Heart right ventricle (tissue), 16 donors: ENCODE measurements at regions not wholly inside any gene's neighbourhood (a gene's known extent, or its start where the extent isn't known, plus 50 kb on each side); places are given as distances from the start of the nearest gene placed in this dataset.

Source experiments
- ATAC-seq, 8 donors: fragments of 200-7000 bp; cut with Tn5 transposase; one replicate each; pipeline ENCODE4 v1.9.1; 2020; ENCODE audit warnings: mild to moderate bottlenecking in 8 of 8, moderate library complexity in 8 of 8, moderate number of reproducible peaks in 1 of 8
- DNase-seq, 2 donors: peaks; one replicate each; pipeline ENCODE4 v3.0.0-alpha.2; 2020
- H3K27ac ChIP-seq, 10 donors: fragments of 200-600 bp; sonication (generic) in 2 of 10; one replicate each; pipeline versions ENCODE4 v1.5.0 to v1.8.0; 2020 to 2022; ENCODE audit warnings: mild to moderate bottlenecking in 3 of 10
- H3K27me3 ChIP-seq, 7 donors: fragments of 200-600 bp; one replicate each; pipeline ENCODE4 v1.8.0; 2021 to 2022; ENCODE audit warnings: mild to moderate bottlenecking in 2 of 7
- H3K36me3 ChIP-seq, 9 donors: fragments of 200-600 bp; sonication (generic) in 1 of 9; one replicate each; pipeline versions ENCODE4 v1.5.0 to v1.8.0; 2020 to 2022; ENCODE audit warnings: mild to moderate bottlenecking in 2 of 9
- H3K4me1 ChIP-seq, 9 donors: fragments of 200-600 bp; sonication (generic) in 1 of 9; one replicate each; pipeline versions ENCODE4 v1.5.0 to v1.8.0; 2020 to 2022; ENCODE audit warnings: mild to moderate bottlenecking in 4 of 9
- H3K4me3 ChIP-seq, 10 donors: fragments of 200-600 bp; sonication (generic) in 2 of 10; one replicate each; pipeline versions ENCODE4 v1.5.0 to v1.8.0; 2020 to 2022; ENCODE audit warnings: mild to moderate bottlenecking in 7 of 10, moderate library complexity in 2 of 10
- H3K9me3 ChIP-seq, 11 donors: fragments of 200-600 bp in 10 of 11; sonication (generic) in 2 of 11; one replicate each; pipeline versions ENCODE4 v1.5.0 to v1.8.0; 2013 to 2022; ENCODE audit warnings: mild to moderate bottlenecking in 2 of 11, control low read depth in 1 of 11, moderate library complexity in 1 of 11
- WGBS, 2 donors: extraction: QIAGEN DNeasy Blood & Tissue Kit; methylation state at CpG; one replicate each; pipeline ENCODE4 v1.1.7; 2013; ENCODE audit warnings: inconsistent platforms in 1 of 2; 5-methylcytosine and 5-hydroxymethylcytosine counted together
- intact Hi-C, 10 donors: fragments of 100-400 bp; cut with DNase I; formaldehyde crosslinking; loops; one replicate each; pipeline versions ENCODE4 v1.11.1 to v1.14.2; 2022
- TF ChIP-seq, protein P1 (sequence below), 9 donors: fragments of 200-600 bp; sonication (generic) in 2 of 9; IDR thresholded peaks; one replicate each; pipeline versions ENCODE4 v1.5.0 to v1.8.0; 2021 to 2022; ENCODE audit warnings: antibody characterized with exemption in 9 of 9, mild to moderate bottlenecking in 5 of 9, moderate library complexity in 1 of 9
- donor health status: Arrhythmogenic right ventricular cardiomyopathy.
- donor health status: ischemic (EF 13 %, LVEDD 7.1; RV severe dilation, severe dysfunction).
- donor health status: healthy with polysubstance abuse.
- donor health status: DM: no; HTN: yes; CAD: no.
- donor health status: DM: no; HTN: no; CAD: no.
- donor health status: ischemic (EF 25% LVEDD 6.9; RV normal size, moderate dysfunction).
- donor health status: ischemic (EF 25% LVEDD 5.7; RV mildly dilated, moderate dysfunction).
- donor health status: healthy.
- donor health status: DM: yes; HTN: yes; CAD: no.
- donor health status: Ischemic cardiomyopathy.
- donor health status: ischemic (EF 35%, LVEDD 5.7; RV mildly dilated, moderate dysfunction).
- donor health status: nonischemic (EF 11% LVEDD 7.7; RV severe dilation, severe dysfunction).
- donor health status: DM: yes; HTN: yes; CAD: no.
- donor health status: PGD.
- donor health status: ischemic (EF 29% LVEDD 5.4; RV normal size, mild dysfunction).
- donor health status: nonischemic (EF 23%, LVEDD 6.1; RV moderate dilation, normal function).

DNA sequence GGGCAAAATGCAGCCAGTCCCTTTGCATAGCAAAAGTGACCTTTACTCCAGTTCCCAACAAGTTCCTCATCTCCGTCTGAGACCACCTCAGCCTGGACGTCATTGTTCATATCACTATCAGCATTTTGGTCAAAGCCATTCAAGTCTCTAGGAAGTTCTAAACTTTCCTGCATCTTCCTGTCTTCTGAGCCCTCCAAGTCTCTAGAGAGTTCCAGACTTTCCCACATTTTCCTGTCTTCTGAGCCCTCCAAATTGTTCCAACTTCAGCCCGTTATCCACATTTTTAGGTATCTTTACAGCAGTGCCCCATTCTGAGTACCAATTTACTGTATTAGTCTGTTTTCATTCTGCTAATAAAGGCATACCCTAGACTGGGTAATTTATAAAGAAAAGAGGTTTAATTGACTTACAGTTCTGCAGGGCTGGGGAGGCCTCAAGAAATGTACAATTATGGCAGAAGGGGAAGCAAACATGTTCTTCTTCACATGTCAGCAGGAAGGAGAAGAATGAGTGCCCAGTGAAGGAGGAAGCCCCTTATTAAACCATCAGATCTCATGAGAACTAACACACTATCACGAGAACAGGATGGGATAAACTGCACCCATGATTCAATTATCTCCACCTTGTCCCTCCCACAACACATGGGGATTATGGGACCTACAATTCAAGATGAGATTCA lies 123.7 kb downstream of the MYCN start:
- DNase-seq: no peak
- intact Hi-C loops: no loop called here
- 77 to 84% methylated on average over 4 of the region's 4 CpGs for WGBS, 2 donors
- Histone ChIP-seq H3K27ac (no peak overlapping the region), H3K9me3 (peaks cover 0 to 24% (median 9%) of the 10 kb centered on the region in 11 donors), H3K4me3 (no peak overlapping the region), H3K4me1 (no peaks in the 10 kb centered on the region), H3K36me3 (no peaks in the 10 kb centered on the region), H3K27me3 (peaks cover 0 to 8% (median 0%) of the 10 kb centered on the region in 7 donors)
- TF ChIP-seq, protein P1, sequence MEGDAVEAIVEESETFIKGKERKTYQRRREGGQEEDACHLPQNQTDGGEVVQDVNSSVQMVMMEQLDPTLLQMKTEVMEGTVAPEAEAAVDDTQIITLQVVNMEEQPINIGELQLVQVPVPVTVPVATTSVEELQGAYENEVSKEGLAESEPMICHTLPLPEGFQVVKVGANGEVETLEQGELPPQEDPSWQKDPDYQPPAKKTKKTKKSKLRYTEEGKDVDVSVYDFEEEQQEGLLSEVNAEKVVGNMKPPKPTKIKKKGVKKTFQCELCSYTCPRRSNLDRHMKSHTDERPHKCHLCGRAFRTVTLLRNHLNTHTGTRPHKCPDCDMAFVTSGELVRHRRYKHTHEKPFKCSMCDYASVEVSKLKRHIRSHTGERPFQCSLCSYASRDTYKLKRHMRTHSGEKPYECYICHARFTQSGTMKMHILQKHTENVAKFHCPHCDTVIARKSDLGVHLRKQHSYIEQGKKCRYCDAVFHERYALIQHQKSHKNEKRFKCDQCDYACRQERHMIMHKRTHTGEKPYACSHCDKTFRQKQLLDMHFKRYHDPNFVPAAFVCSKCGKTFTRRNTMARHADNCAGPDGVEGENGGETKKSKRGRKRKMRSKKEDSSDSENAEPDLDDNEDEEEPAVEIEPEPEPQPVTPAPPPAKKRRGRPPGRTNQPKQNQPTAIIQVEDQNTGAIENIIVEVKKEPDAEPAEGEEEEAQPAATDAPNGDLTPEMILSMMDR (IDR thresholded peaks at IDR 0.05): no peak
- ATAC-seq: no peak

DNA sequence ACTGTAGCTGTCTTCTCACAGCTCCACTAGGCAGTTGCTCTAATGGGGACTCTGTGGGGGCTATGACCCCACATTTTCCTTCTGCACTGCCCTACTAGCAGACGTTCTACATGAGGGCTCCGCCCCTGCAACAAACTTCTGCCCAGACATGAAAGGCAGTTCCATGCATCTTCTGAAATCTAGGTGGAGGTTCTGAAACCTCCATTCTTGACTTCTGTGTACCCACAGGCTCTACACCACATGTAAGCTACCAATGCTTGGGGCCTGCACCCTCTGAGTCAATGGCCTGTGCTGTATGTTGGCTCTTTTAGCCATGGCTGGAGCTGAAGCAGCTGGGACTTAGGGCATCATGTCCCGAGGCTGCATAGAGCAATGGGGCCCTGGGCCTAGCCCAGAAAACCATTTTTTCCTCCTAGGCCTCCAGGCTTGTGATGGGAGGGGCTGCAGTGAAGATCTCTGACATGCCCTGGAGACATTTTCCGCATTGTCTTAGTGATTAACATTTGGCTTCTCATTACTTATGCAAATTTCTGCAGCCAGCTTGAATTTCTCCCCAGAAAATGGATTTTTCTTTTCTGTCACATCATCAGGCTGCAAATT lies 123.0 kb downstream of the MYCN start:
- Histone ChIP-seq H3K36me3 (no peaks in the 10 kb centered on the region), H3K27me3 (peaks cover 0 to 8% (median 0%) of the 10 kb centered on the region in 7 donors), H3K4me3 (no peak overlapping the region), H3K27ac (no peak overlapping the region), H3K9me3 (peaks cover 0 to 24% (median 9%) of the 10 kb centered on the region in 11 donors), H3K4me1 (no peaks in the 10 kb centered on the region)
- no peak for DNase-seq
- intact Hi-C loops: no loop called here
- no peak for ATAC-seq
- 75 to 87% methylated on average over 4 of the region's 4 CpGs for WGBS, 2 donors
- TF ChIP-seq, protein P1 (IDR thresholded peaks at IDR 0.05): no peak

GRCh38 chr2:16062471-16063250 lies 122.3 kb downstream of the MYCN start:
- DNase-seq (no peak), ATAC-seq (no peak)
- WGBS, 2 donors: 70 to 78% methylated on average over 1 of the region's 1 CpG
- H3K27me3 ChIP-seq: peaks cover 0 to 8% (median 0%) of the 10 kb centered on the region in 7 donors
- no peaks in the 10 kb centered on the region for H3K4me1 ChIP-seq
- TF ChIP-seq, protein P1 (IDR thresholded peaks at IDR 0.05): no peak
- H3K27ac ChIP-seq: no peak overlapping the region
- H3K36me3 ChIP-seq: no peaks in the 10 kb centered on the region
- H3K4me3 ChIP-seq: no peak overlapping the region
- intact Hi-C loops: no loop called here
- peaks cover 0 to 24% (median 9%) of the 10 kb centered on the region in 11 donors for H3K9me3 ChIP-seq

DNA sequence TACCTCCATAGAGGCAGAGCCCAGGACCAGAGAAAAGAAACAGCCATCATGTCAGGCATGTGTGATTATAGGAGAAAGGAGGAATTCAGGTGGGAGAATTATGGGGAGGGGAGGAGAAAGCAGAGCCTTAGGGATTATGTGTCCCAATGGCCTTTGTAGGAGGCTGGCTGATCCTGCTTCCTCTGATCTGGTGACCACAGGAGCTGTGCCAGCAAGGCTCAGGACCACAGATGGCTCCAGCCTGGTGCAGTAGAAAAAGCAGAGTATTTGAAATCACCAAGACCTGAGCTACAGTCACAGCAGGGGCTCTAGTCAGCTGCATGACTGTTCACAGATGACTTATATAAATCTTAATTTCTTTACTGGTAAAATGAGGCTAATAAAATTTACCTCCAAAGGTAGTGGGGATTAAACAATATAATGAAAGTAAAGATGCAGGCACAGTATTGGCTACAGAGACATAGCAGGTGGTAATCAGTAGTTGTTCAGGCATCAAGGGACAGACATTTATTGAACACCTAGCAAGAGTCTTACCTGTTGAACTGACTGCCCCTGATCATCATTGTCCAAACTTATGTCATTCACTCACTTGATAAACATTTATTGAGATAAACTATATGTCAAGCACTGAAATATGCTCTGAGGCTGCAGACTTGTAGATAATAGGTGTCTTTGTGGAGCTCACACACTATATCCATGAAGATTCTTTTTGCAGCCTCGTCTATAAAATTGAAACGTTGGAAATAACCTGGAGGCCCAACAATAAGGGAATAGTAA lies 121.3 kb downstream of the MYCN start:
- H3K36me3 ChIP-seq: no peaks in the 10 kb centered on the region
- no peak overlapping the region for H3K27ac ChIP-seq
- peaks cover 0 to 24% (median 9%) of the 10 kb centered on the region in 11 donors for H3K9me3 ChIP-seq
- no peaks in the 10 kb centered on the region for H3K4me1 ChIP-seq
- DNase-seq (no peak), ATAC-seq (no peak)
- no peak overlapping the region for H3K4me3 ChIP-seq
- 70 to 74% methylated on average over 2 of the region's 2 CpGs for WGBS, 2 donors
- intact Hi-C loops: no loop called here
- TF ChIP-seq, protein P1 (IDR thresholded peaks at IDR 0.05): no peak
- H3K27me3 ChIP-seq: peaks cover 0 to 8% (median 0%) of the 10 kb centered on the region in 7 donors
